HG03095 (cell line): ENCODE measurements at regions not wholly inside any gene's neighbourhood (a gene's known extent, or its start where the extent isn't known, plus 50 kb on each side); places are given as distances from the start of the nearest gene placed in this dataset.

Experiments used
- ATAC-seq: cut with Tn5 transposase; IDR thresholded peaks from one replicate; pipeline ENCODE4 v1.9.1; 2021; ENCODE audit warnings: moderate library complexity; ENCODE audit not compliant: unreplicated experiment

GRCh38 chr2:18208956-18209355 is 330.5 kb downstream of the KCNS3 start:
- no peak for ATAC-seq

GRCh38 chr2:18200771-18201170 is 322.3 kb downstream of the KCNS3 start:
- ATAC-seq: no peak

- no peak for ATAC-seq
Observed at GRCh38 chr2:18198677-18199076, 320.2 kb downstream of the KCNS3 start.

GRCh38 chr2:18194161-18194560 is 315.7 kb downstream of the KCNS3 start:
- no peak for ATAC-seq

- no peak for ATAC-seq
Observed at GRCh38 chr2:18186816-18187613, 308.5 kb downstream of the KCNS3 start.

- ATAC-seq: no peak
Observed at GRCh38 chr2:18182861-18183260, 304.4 kb downstream of the KCNS3 start.

- ATAC-seq: no peak
Observed at GRCh38 chr2:18180912-18181311, 302.4 kb downstream of the KCNS3 start.

GRCh38 chr2:18180031-18180610 is 301.7 kb downstream of the KCNS3 start:
- no peak for ATAC-seq

- ATAC-seq: peak; percentile 95
Observed at GRCh38 chr2:18178736-18179349, 300.4 kb downstream of the KCNS3 start.

GRCh38 chr2:18176679-18177215 is 298.3 kb downstream of the KCNS3 start:
- ATAC-seq: no peak

- ATAC-seq: no peak
Observed at GRCh38 chr2:18172607-18173006, 294.1 kb downstream of the KCNS3 start.

- no peak for ATAC-seq
Observed at GRCh38 chr2:18171191-18172139, 293.0 kb downstream of the KCNS3 start.

- ATAC-seq: no peak
Observed at GRCh38 chr2:18170642-18171041, 292.2 kb downstream of the KCNS3 start.

GRCh38 chr2:18169893-18170175 is 291.4 kb downstream of the KCNS3 start:
- ATAC-seq: no peak

GRCh38 chr2:18169121-18169892 is 290.8 kb downstream of the KCNS3 start:
- no peak for ATAC-seq

- ATAC-seq: no peak
Observed at GRCh38 chr2:18167871-18168270, 289.4 kb downstream of the KCNS3 start.

- no peak for ATAC-seq
Observed at GRCh38 chr2:18161681-18162080, 283.2 kb downstream of the KCNS3 start.

GRCh38 chr2:18159896-18160295 is 281.4 kb downstream of the KCNS3 start:
- no peak for ATAC-seq

GRCh38 chr2:18156421-18156820 is 278.0 kb downstream of the KCNS3 start:
- no peak for ATAC-seq

- ATAC-seq: no peak
Observed at GRCh38 chr2:18156002-18156401, 277.5 kb downstream of the KCNS3 start.
